HG02571 (cell line): ENCODE measurements at regions not wholly inside any gene's neighbourhood (a gene's known extent, or its start where the extent isn't known, plus 50 kb on each side); places are given as distances from the start of the nearest gene placed in this dataset.

ENCODE experiments used
- ATAC-seq: cut with Tn5 transposase; IDR thresholded peaks from one replicate; pipeline ENCODE4 v1.9.1; 2021; ENCODE audit warnings: mild to moderate bottlenecking, moderate library complexity; ENCODE audit not compliant: unreplicated experiment

DNA sequence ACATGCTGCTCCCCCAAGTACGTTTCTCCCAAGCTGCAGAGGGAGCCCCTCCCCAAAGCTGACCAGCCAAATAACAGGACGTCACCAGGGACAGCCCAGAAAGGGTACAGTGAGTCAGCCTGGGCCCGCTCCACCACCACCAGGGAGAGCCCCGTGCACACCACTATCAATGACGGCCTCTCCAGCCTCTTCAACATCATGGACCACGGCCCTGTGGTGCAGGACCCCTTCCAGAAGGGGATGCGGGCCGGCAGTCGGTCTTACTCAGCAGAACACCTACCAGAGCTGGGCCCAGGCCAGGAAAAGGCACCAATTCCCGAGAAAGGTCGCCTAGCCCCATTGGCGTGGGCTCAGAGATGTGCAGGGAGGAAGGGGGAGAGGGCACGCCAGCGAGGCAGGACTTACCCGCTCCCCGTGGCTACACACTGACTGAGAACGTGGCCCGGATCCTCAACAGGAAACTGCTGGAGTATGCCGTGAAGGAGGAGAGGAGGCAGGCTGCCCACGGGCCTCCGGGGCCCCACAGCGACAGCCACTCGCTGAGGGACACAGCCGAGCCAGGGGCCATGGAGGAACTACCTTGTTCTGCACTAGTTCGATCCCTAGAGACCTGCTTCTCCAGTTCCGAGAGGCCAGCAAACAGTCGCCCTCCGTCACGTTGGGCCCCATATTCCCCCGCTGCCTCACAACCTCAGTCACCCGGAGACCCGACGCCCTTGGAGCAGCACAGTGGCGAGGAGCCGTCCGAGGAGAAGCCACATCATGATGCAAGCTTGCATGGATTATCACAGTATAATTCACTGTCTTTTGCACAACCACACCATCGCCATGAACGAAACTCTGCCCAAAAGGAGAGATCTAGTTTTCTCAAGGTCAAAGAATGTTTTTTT, 815.9 kb upstream of the KLHL1 start:
- ATAC-seq, result no peak

DNA sequence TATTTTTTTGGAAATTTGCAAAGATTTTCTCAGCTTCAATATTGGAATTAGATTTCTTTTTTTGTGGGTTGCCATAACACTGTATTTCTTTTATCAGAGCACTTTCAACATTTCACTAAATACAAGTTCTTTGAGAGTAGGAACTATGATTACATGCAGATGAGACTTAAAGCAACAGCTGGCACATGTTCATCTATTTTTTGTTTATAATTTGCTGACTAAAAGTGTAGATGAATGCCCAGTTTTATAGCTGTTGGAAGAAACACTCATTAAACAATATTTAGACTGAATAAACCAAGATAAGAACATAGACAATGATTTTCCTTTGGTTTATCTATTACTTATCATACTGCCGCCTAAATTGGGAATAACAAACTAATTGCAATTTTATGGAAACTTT, 803.0 kb upstream of the KLHL1 start:
- ATAC-seq, result no peak

DNA sequence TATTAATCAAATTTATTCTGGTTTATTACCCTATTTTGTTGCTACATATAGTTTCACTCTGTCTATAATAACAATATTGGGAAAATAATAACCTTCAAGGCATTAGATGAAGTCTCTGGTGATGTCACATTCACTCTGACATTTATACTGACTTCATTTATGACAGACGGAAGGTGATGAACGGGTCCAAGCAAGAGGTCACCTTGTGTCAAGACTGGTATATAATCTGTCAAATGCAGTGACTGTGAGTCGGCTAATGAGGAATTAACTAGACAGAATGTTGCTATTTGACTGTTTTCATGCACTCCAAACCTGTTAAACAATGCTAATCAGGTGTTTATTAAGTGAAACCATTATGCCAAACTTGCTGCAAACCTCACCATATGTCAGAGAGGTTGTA, 800.5 kb upstream of the KLHL1 start:
- no peak for ATAC-seq

DNA sequence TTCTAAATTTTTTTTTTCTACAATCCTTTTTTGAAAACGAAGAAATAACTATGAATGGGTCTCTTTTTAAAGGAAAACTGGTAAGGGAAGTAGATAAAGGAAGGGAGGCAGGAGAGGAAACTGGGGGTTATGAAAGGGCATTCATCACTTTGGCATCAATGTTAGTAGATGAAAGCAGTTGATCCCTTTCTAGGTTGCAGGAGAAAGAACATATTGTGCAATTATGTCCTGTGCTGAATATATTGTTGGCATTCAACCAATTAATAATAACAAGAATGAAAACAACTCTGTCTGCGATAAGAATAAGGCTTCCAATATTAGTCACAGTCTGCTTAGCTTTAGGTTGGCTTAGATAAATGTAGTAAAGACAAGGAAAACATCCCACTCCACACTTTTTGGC, 796.8 kb upstream of the KLHL1 start:
- no peak for ATAC-seq

DNA sequence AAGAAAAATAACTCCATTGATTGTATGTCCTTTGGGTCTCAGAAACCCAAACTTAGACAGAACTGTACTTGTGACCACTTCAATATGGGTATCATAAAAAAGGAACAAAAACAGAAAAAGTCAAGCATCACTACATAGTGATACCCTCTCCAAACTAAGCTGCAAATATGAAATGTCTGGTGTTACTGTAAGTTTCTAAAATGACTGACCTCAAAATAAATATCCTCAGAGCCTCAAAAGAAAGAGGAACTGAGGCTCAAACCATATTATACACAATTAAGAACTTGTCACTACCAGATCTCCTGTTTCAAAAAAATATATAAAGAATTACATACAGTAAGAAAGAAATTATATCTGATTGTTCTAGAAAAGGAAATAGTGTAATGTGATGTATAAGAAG, 787.9 kb upstream of the KLHL1 start:
- no peak for ATAC-seq

DNA sequence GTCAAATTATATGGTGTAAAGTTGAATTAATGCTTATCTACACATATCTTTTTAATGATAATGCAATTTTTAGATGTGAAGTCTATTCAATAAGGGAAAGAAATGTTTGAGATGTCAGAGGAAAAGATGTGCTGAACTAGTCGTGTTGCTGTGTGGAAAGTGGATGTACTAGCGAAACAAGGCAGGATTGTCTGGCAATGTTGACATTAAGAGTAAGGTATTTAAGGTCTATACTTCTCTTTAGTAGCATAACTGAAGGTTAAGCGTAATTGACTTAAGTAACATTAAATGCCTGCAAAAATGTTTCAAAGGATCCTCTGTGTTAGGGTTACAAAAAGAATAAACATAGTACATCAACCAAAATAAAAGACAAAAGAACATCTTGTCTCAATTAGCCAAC, 787.3 kb upstream of the KLHL1 start:
- ATAC-seq, result no peak

DNA sequence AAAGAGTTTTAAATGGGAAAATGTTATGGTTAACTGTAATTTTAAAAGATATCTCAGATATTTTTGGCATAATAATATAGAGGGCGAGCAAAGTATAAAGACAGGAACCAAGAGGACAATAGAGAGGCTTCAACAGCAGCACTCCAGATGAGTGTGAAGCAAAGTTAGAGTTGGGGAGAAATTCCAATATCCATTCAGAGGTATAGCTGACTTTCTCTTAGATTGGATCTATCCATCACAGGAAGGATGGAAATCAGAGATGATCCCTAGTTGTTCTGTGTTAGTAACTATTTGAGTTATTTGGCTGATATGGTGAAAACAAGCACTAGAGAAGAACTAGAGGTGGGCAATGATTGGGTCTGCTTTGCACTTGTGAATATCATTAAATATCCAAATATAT, 786.0 kb upstream of the KLHL1 start:
- no peak for ATAC-seq

DNA sequence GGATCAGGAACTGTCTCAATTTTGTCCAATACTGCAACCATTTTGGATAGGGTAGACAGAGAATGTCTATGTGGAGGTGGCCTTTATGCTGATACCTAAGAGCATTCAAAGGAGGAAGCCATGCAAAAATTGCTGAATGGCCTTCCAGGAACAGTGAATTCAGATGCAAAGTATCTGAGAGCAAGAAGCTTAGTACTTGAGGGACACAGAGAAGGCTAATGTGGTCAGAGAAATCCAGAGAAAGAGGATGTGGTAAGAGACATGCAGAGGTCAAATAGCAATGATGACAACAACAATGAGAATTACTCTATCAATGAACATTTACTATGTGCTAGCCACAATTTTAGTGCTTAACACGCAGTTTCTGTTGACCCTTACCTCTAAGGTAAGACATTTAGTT, 785.6 kb upstream of the KLHL1 start:
- no peak for ATAC-seq

DNA sequence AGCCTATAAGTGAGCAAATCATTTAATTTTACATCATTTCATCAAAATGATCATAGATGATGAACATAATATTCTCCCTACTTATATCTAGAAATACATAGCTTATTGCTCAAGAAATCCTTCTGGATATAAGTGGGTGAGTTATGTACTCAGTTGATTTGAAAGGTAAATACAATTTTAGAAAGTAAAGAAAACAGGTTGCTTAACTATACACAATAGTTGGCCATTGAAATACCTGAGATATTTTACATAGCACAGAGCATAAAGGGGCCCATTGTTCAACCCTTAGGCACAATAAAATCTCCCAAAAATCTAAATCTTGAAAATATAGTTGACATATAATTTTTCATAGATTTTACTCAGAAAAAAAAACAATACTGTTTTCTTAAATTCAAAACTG, 782.0 kb upstream of the KLHL1 start:
- ATAC-seq, result no peak

DNA sequence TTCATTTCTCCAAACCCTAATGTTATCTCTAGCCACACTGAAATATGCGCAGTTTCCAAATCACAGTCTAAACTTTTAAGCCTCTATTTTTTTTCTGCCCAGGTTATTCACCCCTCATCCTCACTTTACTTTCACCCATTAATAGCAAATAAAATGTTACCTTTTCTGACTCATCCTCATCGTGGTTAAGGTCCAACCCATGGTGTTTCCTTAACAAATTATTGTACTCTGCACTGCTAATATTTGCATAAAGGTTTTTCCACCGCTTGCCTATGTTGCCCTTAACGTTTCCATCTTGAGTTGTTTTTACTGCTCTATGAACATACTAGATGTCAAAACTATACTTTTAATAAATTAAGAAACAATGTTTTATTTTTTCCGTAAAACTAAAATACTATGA, 780.9 kb upstream of the KLHL1 start:
- ATAC-seq, result no peak

DNA sequence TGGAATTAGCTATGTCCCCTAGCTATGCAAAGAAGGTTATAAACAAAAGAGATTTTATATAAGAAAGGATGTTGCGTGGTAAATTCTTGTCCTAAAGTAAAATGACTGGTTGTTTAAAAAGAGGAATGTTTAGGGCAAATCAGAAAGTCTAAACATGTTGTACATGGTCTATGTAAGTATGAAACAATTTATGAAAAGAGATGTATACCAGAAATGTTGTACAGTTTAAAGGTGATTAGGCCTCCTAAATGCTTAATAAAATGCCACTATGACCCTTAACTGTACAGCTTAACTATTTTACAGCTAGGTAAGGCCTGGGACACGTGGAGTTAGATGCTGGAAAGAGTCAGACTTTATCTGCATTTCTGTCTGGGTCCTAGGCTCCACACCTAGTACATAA, 775.9 kb upstream of the KLHL1 start:
- no peak for ATAC-seq

DNA sequence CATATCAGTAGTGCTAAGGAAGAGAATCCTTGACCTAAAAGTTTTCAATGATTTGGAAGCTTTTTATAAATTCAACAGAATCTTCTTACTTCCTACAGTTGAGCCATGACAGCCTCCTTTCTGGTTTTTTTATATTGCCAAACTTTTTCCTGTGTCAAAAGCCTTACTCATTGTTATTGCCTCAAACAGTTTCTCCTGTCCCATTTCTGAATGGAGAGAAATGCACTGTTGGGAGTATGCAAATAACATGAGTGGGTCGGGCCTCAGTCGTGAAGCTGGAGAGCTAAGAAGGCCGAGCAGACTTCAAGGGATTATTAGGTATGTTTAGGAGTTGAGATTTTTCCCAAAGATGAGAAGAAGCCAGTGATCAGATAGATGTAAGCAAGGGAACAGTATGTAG, 766.4 kb upstream of the KLHL1 start:
- no peak for ATAC-seq

DNA sequence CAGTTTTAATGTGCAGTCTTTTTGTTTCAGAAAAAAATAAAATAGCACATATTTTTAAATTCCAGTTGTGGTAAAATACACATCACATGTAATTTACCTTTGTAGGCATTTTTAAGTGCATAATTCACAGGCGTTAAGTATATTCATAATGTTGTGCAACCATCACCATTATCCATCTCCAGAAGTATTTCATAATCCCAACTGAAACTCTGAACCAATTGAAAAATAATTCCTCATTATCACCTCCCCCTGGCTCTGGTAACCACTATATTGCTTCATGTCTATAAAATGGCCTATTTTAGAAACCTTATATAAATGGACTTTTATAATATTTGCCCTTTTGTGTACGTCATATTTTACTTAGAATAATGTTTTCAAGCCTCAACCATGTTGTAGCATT, 756.5 kb upstream of the KLHL1 start:
- no peak for ATAC-seq

DNA sequence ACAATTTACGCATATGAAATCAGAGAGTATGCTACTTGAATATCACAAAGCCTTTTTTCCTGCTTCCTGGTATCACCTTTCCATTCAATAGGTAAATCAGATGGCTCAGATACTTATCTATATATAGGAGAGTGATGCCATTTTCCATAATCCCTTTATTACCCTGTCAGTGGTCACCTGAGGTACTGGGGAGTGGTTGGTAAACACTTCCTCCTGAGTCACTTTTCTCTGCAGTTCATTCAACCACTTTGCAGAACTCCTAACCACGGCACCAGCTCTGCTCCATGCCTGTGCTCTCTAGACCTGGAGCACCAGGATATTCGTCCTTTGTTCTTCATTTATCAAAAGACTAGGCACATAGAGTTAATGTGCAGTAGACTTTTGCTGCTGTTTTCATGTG, 748.5 kb upstream of the KLHL1 start:
- ATAC-seq, result no peak

DNA sequence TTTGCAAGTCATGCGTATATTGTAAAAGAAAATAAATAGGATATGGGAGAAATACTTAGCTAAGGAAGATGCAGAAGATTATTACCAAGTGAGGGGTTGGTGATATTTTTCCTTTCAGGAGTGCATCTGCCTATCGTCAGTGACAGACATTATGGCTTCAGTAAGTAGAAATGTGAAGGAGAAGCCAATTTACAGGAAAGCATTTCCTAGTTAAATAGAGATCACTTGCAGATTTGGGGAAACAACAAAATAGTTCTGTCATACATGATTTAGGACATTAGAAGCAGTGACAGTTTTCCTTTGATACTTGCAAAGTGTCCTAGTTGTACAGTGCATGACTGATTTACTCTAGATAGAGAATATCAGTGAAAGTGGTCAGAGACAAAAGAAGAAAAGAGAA, 747.8 kb upstream of the KLHL1 start:
- no peak for ATAC-seq

DNA sequence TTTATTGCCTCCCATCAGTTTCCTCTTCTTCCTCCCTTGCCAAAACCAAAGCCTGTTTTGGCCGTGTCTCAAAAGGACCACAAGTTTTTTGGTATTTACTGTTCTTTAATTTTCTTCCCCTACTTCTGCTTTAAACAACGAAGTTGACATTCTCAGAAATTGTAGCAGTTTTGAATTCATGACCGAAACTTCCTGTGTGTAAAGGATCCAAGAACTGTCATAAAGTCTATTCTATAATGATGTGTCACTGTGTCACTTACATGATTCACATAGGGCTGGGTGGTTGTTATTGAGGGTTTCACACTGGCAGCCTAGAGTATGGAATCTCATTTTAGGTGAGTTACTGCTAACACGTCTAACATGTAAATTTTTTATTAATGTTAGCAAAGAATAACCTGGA, 741.0 kb upstream of the KLHL1 start:
- no peak for ATAC-seq

DNA sequence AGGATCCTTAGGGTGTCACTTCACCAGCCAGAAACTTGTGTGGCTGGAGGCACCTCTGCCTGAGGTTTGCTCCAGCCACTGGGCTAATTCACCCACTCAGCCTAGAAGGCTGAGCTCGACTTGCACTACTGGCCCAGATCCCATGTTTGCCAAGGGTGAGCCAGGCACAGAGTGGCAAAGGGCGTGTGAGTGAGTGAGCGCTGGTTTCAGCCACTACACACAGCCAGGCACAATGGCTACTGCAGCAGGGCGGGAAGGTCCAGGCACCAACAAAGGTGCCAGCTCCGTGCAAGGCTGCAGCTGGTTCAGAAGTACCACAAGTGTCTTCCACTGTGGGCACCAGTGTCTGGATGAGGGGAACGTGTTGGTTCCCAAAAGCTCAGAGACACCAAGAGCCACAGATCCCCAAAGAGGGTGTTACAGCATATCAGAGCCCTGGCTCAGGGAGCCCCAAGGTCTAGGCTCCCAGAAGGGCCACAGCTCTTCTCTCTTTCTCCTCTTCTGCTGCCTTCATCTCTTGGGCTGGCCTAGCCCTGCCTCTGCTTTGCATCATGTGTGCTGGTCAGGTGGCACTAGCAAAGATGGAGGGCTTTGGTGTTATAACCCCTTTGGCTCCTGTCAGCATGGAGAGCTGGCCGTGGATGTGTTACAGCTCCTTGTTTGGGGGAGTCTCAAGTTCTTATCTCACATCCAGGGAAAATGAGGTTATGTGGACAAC, 736.3 kb upstream of the KLHL1 start:
- ATAC-seq, result no peak

DNA sequence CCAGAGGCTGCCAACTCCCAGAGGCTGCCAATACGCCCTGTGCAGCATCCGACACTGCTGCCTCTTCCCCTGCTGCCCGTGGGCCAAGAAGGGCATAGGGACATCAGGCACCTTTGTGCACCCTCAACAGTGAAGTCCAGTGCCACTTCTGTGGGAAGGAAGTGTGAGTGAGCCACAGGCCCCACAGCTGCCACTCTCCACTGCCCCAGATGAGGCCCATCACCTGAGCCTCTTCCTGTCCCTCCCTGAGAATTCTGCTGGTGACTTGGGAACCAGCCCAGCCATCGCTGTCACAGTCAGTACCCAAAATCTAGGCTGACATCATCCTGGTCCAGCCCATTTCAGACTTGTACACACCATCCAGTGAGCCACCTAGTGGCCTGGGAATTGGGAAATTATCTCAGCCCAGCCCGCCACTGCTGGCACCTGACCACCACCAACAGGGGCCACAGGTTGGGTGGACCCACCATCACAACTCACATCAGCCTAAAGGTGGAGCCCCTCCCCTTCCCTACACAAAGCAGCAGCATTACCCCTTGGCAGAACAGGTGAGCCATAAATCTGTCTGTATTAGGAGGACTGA, 733.9 kb upstream of the KLHL1 start:
- ATAC-seq, result no peak

DNA sequence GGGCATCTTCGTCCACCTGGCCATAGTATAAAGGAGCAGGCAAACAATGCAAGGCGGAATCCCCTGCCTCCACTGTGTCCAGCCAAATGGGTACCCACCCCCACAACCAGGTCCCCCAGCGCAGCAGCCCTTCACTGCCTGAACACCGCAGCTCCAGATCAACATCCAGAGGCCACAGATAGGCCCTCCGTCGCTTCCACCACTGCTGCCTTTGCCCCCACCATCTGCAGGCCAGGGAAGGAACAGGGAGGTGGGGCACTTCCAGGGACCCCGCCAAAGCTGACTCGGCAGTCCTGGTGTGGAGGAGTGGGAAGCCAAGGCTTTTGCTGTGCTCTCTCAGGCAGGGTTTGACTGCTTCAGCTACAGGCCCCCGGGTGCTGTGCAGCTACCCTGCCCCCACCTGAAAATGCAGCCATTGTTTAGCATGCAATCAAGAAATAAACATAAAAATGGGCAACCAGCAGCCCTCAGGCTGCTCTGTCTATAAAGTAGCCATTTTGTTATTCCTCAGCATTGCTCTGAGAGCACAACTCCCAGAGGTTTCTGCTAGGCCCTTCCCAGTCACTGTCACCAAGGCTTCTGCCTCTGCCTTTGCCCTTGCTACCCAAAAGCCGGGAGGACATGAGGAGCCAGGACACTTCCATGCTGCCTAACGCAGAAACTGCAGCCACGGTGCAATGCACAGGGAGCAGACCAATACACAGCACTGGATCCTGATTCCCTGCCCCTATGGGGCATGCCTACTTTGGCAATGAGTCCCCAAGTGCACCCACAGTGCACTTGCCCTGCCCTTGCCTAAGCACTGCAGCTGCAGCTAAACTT, 733.2 kb upstream of the KLHL1 start:
- ATAC-seq, result no peak

DNA sequence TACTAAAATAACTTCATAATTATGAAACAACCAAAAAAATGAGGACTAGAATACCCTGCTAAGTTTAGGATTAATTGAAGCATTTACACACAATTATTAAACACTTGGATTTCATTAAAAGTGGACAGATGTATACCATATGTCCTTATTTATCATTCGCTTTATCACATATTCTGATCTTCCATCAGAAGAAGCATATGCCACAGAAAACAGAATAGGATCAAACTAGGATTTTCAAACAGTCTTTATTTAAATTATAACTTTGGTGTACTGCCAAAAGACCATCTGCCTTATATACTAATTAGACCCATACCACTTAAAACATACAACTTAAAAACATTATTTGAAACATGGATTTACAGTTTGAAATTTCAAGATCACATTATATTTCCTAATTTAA, 727.1 kb upstream of the KLHL1 start:
- no peak for ATAC-seq

DNA sequence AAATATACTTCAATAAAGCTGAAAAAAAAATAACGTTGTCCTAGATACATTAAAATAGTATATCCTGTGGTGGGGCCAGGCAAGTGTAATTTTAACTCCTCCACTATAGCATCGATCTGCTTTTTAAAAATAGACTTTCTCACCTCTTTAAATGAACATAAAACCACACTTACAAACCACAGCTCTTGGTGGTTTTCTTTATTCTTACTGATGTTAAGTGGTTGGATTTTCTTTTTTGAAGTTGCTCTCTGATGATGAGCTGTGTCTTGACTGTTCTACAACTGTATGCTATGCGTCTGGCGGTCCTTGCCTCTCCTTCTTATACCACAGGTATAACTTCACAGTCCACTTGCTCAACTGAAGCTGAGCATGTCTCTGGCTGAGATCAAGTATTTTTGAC, 721.5 kb upstream of the KLHL1 start:
- ATAC-seq, result no peak
